ENCODE measurements at regions not wholly inside any gene's neighbourhood (a gene's known extent, or its start where the extent isn't known, plus 50 kb on each side); places are given as distances from the start of the nearest gene placed in this dataset.

GRCh38 chr7:118969370-118969769 lies 744.9 kb downstream of the ANKRD7 start:
- Histone ChIP-seq H3K4me2 (ENCODE audit: low read depth, low read length) (no peak overlapping the region), H2AFZ (replicated peaks; ENCODE audit: low read length, poor library complexity) (no peak overlapping the region), H3K4me1 (ENCODE audit: control insufficient read depth, insufficient read depth, low read length) (no peaks in the 10 kb centered on the region), H3K23ac (ENCODE audit: low read depth, low read length) (no peak overlapping the region), H4K91ac (ENCODE audit: insufficient read depth, low read depth, low read length) (no peak overlapping the region), H3K14ac (replicated peaks; ENCODE audit: low read depth, low read length) (no peak overlapping the region), H3K27me3 (ENCODE audit: control insufficient read depth, insufficient read depth, low read length) (no peaks in the 10 kb centered on the region), H3K18ac (ENCODE audit: low read depth, low read length) (no peak overlapping the region), H2AK5ac (ENCODE audit: low read depth, low read length) (no peak overlapping the region), H3K9ac (ENCODE audit: low read depth, low read length) (no peak overlapping the region), H3K9me1 (ENCODE audit: insufficient read depth, low read length) (no peaks in the 10 kb centered on the region), H3K56ac (ENCODE audit: extremely low read depth, insufficient read depth, low read length) (no peak overlapping the region), H2BK5ac (ENCODE audit: low read depth, low read length, poor library complexity, severe bottlenecking) (no peak overlapping the region), H4K8ac (ENCODE audit: low read depth in 2 of 2, low read length in 2 of 2) (no peak overlapping the region), H3K79me1 (ENCODE audit: low read depth in 1 of 2, low read length in 2 of 2) (no peaks in the 10 kb centered on the region), H3K4me3 (ENCODE audit: insufficient read depth, low read depth, low read length) (no peak overlapping the region), H2BK120ac (ENCODE audit: low read depth, low read length) (no peak overlapping the region), H2BK15ac (ENCODE audit: low read depth, low read length) (no peak overlapping the region), H2BK20ac (ENCODE audit: low read depth, low read length) (no peak overlapping the region), H3K36me3 (ENCODE audit: control insufficient read depth, insufficient read depth, low read length) (no peaks in the 10 kb centered on the region), H3K9me3 (ENCODE audit: control insufficient read depth, insufficient read depth, low read length) (peaks cover 2% of the 10 kb centered on the region; the same call in 1 of the 2 replicates), H3K27ac (ENCODE audit: insufficient read depth, low read length) (no peak overlapping the region), H2AK9ac (replicated peaks; ENCODE audit: low read depth, low read length, poor library complexity) (no peak overlapping the region), H4K5ac (ENCODE audit: low read depth, low read length) (no peak overlapping the region), H4K20me1 (ENCODE audit: insufficient read depth, low read length) (no peaks in the 10 kb centered on the region), H3K4ac (ENCODE audit: low read depth, low read length) (no peak overlapping the region)
- intact Hi-C loops (cut with micrococcal nuclease) (no loop called here), dilution Hi-C loops (cut with HindIII; ENCODE audit: low sequenced_read_pairs, unreplicated experiment) (no loop called here), in situ Hi-C loops (cut with MboI; ENCODE audit: low sequenced_read_pairs) (no loop called here)
- ChIA-PET POLR2A (ENCODE audit: unreplicated experiment) (no interaction called here), CTCF (no interaction called here)
- TF ChIP-seq RAD21 (IDR thresholded peaks at IDR 0.05; ENCODE audit: low read length) (no peak), RFX5 (IDR thresholded peaks at IDR 0.05; ENCODE audit: low read depth, low read length) (no peak), CHD1 (IDR thresholded peaks at IDR 0.05; ENCODE audit: low read depth, low read length) (no peak), MAFK (IDR thresholded peaks at IDR 0.05; ENCODE audit: low read depth, low read length) (no peak), MAZ (IDR thresholded peaks at IDR 0.05; ENCODE audit: borderline replicate concordance, low read depth, low read length) (no peak), FOS (IDR thresholded peaks at IDR 0.05; ENCODE audit: low read depth, low read length) (no peak), ELK1 (IDR thresholded peaks at IDR 0.05; ENCODE audit: borderline replicate concordance, low read depth, low read length) (no peak), BHLHE40 (IDR thresholded peaks at IDR 0.05; ENCODE audit: low read depth, low read length) (no peak), CTCF (conservative IDR thresholded peaks at IDR 0.05; ENCODE audit: low read depth, low read length) (no peak), SMC3 (IDR thresholded peaks at IDR 0.05; ENCODE audit: low read depth, low read length) (no peak), NFE2L2 (IDR thresholded peaks at IDR 0.05; ENCODE audit: low read depth, low read length) (no peak), MXI1 (IDR thresholded peaks at IDR 0.05; ENCODE audit: borderline replicate concordance, low read depth, low read length) (no peak)
- WGBS, 2 experiments (ENCODE audit: extremely low coverage in 2 of 2, insufficient read length in 1 of 2) = no CpG with 5 or more reads among the region's 1 CpG
- ATAC-seq (ENCODE audit: low read depth) = no peak
- no peak for DNase-seq
- no TSS peak for BruUV-seq (replicated peaks)

All from IMR-90 (cell line).